Lower lobe of right lung (tissue), 2 donors: ENCODE measurements at regions not wholly inside any gene's neighbourhood (a gene's known extent, or its start where the extent isn't known, plus 50 kb on each side); places are given as distances from the start of the nearest gene placed in this dataset.
"Not testable (repeated sequence)": the region's sequence is repeated elsewhere in the genome, so short reads cannot be mapped to it uniquely, and the experiment has no call there.

Experiments used
- ATAC-seq, 2 donors: fragments of 200-7000 bp; cut with Tn5 transposase; one replicate each; pipeline ENCODE4 v1.9.1; 2020 to 2022; ENCODE audit warnings: mild to moderate bottlenecking in 2 of 2, moderate library complexity in 2 of 2
- DNase-seq: peaks from one replicate; pipeline ENCODE4 v3.0.0-alpha.2; 2020
- H3K27ac ChIP-seq: fragments of 200-600 bp; one replicate; pipeline ENCODE4 v1.8.0; 2022
- H3K27me3 ChIP-seq: fragments of 200-600 bp; one replicate; pipeline ENCODE4 v1.8.0; 2022; ENCODE audit warnings: low read depth
- H3K36me3 ChIP-seq: fragments of 200-600 bp; one replicate; pipeline ENCODE4 v1.8.0; 2022; ENCODE audit warnings: mild to moderate bottlenecking
- H3K4me1 ChIP-seq: fragments of 200-600 bp; one replicate; pipeline ENCODE4 v1.8.0; 2022
- H3K4me3 ChIP-seq: fragments of 200-600 bp; one replicate; pipeline ENCODE4 v1.8.0; 2022; ENCODE audit warnings: mild to moderate bottlenecking
- H3K9me3 ChIP-seq: fragments of 200-600 bp; one replicate; pipeline ENCODE4 v1.8.0; 2022
- CTCF ChIP-seq: fragments of 200-600 bp; IDR thresholded peaks from one replicate; pipeline ENCODE4 v1.8.0; 2022; ENCODE audit warnings: antibody characterized with exemption, mild to moderate bottlenecking
- intact Hi-C: fragments of 100-400 bp; cut with DNase I; formaldehyde crosslinking; loops from one replicate; pipeline ENCODE4 v1.11.0; 2022
- donor health status: DM: no; HTN: yes; CAD: no; lungs with severe emphysema.

- Histone ChIP-seq H3K27me3 (no peaks in the 10 kb centered on the region), H3K4me3 (no peak overlapping the region), H3K4me1 (no peaks in the 10 kb centered on the region), H3K27ac (no peak overlapping the region), H3K9me3 (no peaks in the 10 kb centered on the region), H3K36me3 (no peaks in the 10 kb centered on the region)
- intact Hi-C loops, result no loop called here
- no peak for DNase-seq
- no peak for TF ChIP-seq CTCF
- ATAC-seq, result no peak
Observed at GRCh38 chr3:167008791-167009190, 371.3 kb downstream of the ZBBX start.

GRCh38 chr3:167001374-167001773 lies 378.7 kb downstream of the ZBBX start:
- no peaks in the 10 kb centered on the region for H3K36me3 ChIP-seq
- H3K27ac ChIP-seq, result no peak overlapping the region
- H3K27me3 ChIP-seq, result no peaks in the 10 kb centered on the region
- no peaks in the 10 kb centered on the region for H3K4me1 ChIP-seq
- intact Hi-C loops, result no loop called here
- H3K4me3 ChIP-seq, result no peak overlapping the region
- no peak for TF ChIP-seq CTCF
- peaks cover 4% of the 10 kb centered on the region for H3K9me3 ChIP-seq
- DNase-seq (no peak), ATAC-seq (no peak)

- no peaks in the 10 kb centered on the region for H3K9me3 ChIP-seq
- no peak overlapping the region for H3K27ac ChIP-seq
- H3K4me1 ChIP-seq, result no peaks in the 10 kb centered on the region
- H3K4me3 ChIP-seq, result no peak overlapping the region
- no peak for DNase-seq
- no peak for TF ChIP-seq CTCF
- H3K36me3 ChIP-seq, result no peaks in the 10 kb centered on the region
- no peaks in the 10 kb centered on the region for H3K27me3 ChIP-seq
- intact Hi-C loops, result no loop called here
- no peak for ATAC-seq
Observed at GRCh38 chr3:166993015-166993630, 387.0 kb downstream of the ZBBX start.

- no peak for DNase-seq
- intact Hi-C loops, result no loop called here
- H3K36me3 ChIP-seq, result no peaks in the 10 kb centered on the region
- H3K27me3 ChIP-seq, result no peaks in the 10 kb centered on the region
- no peaks in the 10 kb centered on the region for H3K4me1 ChIP-seq
- H3K9me3 ChIP-seq, result no peaks in the 10 kb centered on the region
- no peak for TF ChIP-seq CTCF
- no peak overlapping the region for H3K4me3 ChIP-seq
- H3K27ac ChIP-seq, result no peak overlapping the region
- no peak for ATAC-seq
Observed at GRCh38 chr3:166986000-166986399, 394.1 kb downstream of the ZBBX start.

- H3K36me3 ChIP-seq, H3K9me3 ChIP-seq, DNase-seq, H3K4me3 ChIP-seq, H3K27me3 ChIP-seq, H3K27ac ChIP-seq, ATAC-seq, intact Hi-C loops, H3K4me1 ChIP-seq: not testable (repeated sequence)
Observed at GRCh38 chr3:166975796-166976195, 404.3 kb downstream of the ZBBX start.

- H3K9me3 ChIP-seq, H3K27ac ChIP-seq, ATAC-seq, intact Hi-C loops, H3K4me3 ChIP-seq, H3K36me3 ChIP-seq, DNase-seq, H3K4me1 ChIP-seq, H3K27me3 ChIP-seq: not testable (repeated sequence)
Observed at GRCh38 chr3:166967714-166968113, 412.4 kb downstream of the ZBBX start.

- H3K36me3 ChIP-seq, result no peaks in the 10 kb centered on the region
- DNase-seq (no peak), ATAC-seq (no peak)
- intact Hi-C loops, result no loop called here
- peaks cover 2% of the 10 kb centered on the region for H3K9me3 ChIP-seq
- TF ChIP-seq CTCF, result no peak
- no peak overlapping the region for H3K4me3 ChIP-seq
- H3K27me3 ChIP-seq, result no peaks in the 10 kb centered on the region
- no peaks in the 10 kb centered on the region for H3K4me1 ChIP-seq
- no peak overlapping the region for H3K27ac ChIP-seq
Observed at GRCh38 chr3:166962911-166963310, 417.2 kb downstream of the ZBBX start.
